22Rv1 (cell line): ENCODE measurements at regions not wholly inside any gene's neighbourhood (a gene's known extent, or its start where the extent isn't known, plus 50 kb on each side); places are given as distances from the start of the nearest gene placed in this dataset.

Experiments
- H3K27ac ChIP-seq: fragments of 450-650 bp; 2 replicates; pipeline ENCODE4 v1.5.1; 2017
- CTCF ChIP-seq: fragments of 450-650 bp; IDR thresholded peaks from 2 replicates; pipeline ENCODE4 v1.5.1; 2017; ENCODE audit warnings: mild to moderate bottlenecking
- ZFX ChIP-seq: fragments of 450-650 bp; IDR thresholded peaks from 2 replicates; pipeline ENCODE4 v1.6.1; 2017; ENCODE audit warnings: antibody characterized with exemption, borderline replicate concordance

DNA sequence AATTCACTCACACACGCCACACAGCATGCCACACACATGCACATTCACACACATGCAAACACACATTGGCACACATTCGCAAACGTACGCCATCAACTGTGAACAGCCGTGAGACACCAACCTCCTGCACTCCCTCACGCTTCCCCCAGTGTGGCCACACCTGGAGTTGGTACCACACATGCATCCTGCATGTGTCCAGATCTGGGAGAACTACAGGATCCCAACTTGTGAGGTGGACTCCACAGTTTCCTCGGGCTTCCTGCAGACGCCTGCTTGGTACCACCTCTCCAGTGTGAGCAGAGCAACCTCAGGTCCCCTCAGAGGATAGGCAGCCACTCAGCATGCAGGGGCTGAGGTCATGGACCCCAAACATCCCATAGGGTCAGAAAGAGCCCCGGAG, 239.0 kb downstream of the EIPR1 start:
- no peak for TF ChIP-seq CTCF
- TF ChIP-seq ZFX: no peak
- H3K27ac ChIP-seq: no peak overlapping the region

DNA sequence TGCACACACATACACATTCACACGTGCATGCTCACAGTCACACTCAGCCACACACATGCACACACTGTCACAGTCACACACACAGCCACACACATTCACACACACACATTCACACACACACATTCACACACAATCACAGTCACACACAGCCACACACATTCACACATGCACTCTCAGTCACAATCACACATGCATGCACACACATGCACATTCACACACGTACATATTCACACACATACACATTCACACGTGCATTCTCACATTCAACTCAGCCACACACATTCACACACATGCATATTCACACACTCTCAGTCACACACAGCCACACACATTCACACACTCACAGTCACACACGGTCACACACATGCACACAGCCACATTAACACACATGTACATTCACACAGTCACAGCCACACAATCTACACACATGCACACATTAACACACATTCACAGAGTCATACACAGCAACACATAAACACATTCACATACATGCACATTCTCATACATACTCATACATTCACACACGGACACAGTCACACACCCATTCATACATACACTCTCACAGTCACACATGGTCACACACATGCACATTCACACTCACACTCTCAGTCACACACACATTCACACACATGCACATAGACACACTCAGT, 239.8 kb downstream of the EIPR1 start:
- no peak for TF ChIP-seq ZFX
- no peak for TF ChIP-seq CTCF

DNA sequence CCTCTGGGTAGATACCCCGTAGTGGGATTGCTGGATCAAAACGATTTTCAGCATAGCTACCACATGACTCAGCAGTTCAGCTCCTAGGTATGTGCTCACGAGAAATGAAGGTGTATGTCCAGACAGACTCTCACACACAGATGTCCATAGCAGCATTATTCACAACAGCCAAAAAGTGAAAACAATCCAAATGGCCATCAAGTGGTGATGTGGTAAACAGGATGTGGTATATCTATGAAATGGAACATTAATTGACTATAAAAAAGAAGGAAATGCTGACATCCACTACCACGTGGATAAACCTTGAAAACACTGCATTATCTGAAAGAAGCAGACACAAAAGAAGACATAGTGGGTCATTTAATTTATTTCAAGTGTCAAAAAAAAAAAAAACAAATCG, 241.9 kb downstream of the EIPR1 start:
- TF ChIP-seq CTCF (no peak), ZFX (no peak)
- no peak overlapping the region for H3K27ac ChIP-seq

More for the DNA sequence above, 239.8 kb downstream of the EIPR1 start:
- no peak overlapping the region for H3K27ac ChIP-seq

- TF ChIP-seq CTCF: no peak
- TF ChIP-seq ZFX: no peak
- H3K27ac ChIP-seq: no peak overlapping the region
These were observed 243.5 kb downstream of the EIPR1 start for GRCh38 chr2:3134026-3134571.

GRCh38 chr2:3132966-3133365, 244.7 kb downstream of the EIPR1 start:
- no peak overlapping the region for H3K27ac ChIP-seq
- TF ChIP-seq ZFX: no peak
- no peak for TF ChIP-seq CTCF

DNA sequence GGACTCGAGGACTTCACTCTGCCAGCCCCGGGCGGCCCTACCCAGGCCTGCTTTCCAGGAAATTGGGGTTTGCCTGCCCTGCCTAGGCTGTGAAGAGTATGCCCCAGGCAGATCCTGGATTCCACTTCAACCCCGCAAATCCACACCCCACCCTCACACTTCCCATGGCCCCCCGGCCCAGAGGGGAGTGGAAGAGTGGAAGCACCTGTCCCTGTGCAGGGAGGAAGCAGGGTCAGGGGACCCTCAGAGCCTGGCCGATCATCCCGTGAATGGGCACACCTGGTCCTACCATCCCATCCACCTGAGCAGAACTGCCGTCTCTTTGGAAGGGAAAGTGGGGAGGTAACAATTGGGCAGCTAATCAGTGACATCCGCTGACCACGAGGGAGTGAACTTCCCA, 245.2 kb downstream of the EIPR1 start:
- H3K27ac ChIP-seq: no peak overlapping the region
- TF ChIP-seq CTCF (no peak), ZFX (no peak)

- H3K27ac ChIP-seq: no peak overlapping the region
- TF ChIP-seq ZFX: no peak
- no peak for TF ChIP-seq CTCF
These were observed 245.8 kb downstream of the EIPR1 start for GRCh38 chr2:3131636-3132326.
